NCI-H2171 (cell line): ENCODE measurements at regions not wholly inside any gene's neighbourhood (a gene's known extent, or its start where the extent isn't known, plus 50 kb on each side); places are given as distances from the start of the nearest gene placed in this dataset.
"Not testable (repeated sequence)": the region's sequence is repeated elsewhere in the genome, so short reads cannot be mapped to it uniquely, and the experiment has no call there.

Experiments used
- DNase-seq: peaks from one replicate; lab custom pipeline; 2025; lab: John Stamatoyannopoulos, UW

DNA sequence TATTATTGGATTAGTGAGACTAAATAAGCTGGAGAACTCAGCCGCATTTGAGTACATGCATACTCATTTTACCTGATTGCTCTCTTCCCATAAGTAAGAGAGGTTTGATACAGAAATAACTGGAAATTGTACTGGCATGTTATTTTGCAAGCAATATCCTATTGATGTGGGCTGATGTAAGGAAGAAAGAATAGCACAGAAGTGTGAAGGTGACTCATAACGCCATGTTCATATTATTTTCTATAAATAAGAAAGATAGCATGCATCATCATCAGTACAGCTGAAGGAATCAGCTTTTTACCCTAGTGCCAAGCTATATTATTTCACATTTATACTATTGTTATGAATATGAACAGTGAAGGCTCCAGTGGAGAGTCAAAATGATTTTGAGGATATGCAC, 138.3 kb upstream of the FAM47A start:
- no peak for DNase-seq

- DNase-seq: no peak
These were observed 106.8 kb upstream of the FAM47A start for GRCh38 chrX:34238896-34239295.

DNA sequence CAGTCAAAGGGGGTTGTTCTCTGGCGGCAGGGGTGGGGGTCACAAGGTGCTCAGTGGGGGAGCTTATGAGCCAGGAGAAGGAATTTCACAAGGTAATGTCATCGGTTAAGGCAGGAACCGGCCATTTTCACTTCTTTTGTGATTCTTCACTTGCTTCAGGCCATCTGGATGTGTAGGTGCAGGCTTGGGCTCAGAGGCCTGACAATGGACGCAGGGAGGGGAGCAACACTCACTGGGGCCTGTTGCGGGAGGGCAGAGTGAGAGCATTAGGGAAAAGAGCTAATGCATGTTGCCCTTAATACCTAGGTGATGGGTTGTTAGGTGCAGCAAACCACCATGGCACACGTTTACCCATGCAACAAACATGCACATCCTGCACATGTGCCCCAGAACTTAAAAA, 98.0 kb upstream of the FAM47A start:
- not testable (repeated sequence) for DNase-seq

DNA sequence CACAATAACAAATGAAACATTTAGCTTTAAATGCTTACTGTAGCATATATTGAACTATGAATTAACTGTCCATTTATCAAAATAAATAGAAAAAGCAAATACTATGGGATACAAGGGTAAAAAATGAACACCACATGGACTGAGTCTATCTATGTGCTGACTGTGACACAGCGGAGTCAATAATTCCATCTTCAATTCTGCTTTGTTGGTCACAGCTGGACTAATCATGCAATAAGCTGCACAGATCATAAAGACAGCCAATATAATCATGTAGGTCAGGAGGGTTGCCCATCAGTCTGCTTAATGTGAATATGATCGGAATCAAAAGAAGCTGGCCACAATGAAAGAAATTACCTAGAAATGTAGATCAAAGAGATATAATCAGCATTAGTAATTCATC, 95.7 kb upstream of the FAM47A start:
- DNase-seq: no peak

DNA sequence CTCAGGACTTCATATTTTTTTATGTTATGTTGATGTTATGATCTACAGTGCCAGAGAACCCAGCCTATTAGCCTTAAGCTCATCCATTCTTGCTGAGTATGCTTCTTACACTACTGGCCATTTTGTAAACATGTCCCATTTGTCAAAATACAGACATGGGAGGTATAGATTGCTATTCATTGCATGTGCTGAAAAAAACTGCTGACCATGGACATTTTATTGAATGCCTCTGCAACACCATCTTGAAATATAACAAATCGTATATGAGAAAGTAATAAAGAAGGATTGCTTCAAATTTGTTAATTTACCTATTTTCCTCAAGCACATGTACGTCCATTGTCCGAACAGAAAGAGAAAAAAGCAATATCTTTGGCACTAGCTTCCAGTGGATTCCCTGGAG, 91.5 kb upstream of the FAM47A start:
- DNase-seq: no peak

DNA sequence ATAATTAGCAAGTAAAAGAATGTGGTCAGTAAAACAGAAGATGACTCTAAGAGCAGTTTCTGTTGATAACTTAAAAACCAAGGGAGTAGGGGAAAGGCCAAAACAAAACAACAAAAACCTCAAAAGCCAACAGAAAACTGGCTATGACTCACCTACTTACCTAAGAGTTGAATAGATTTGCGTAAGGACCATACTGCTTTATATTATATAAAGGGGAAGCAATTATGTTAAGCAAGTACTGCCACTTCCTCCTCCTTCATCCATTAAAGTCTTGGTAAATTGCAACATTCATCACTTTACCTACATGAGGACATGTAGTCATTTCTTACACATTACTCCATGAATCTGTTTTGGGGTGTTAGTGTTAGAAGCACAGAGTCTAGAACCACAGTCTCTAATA, 85.9 kb upstream of the FAM47A start:
- DNase-seq: no peak

GRCh38 chrX:34197946-34198345, 65.8 kb upstream of the FAM47A start:
- DNase-seq: no peak
